ENCODE measurements at regions not wholly inside any gene's neighbourhood (a gene's known extent, or its start where the extent isn't known, plus 50 kb on each side); places are given as distances from the start of the nearest gene placed in this dataset.

- H3K4me1 ChIP-seq, result peaks cover 26 to 77% (median 69%) of the 10 kb centered on the region in 10 experiments
- no peak for TF ChIP-seq Cebpa-rat (IDR thresholded peaks at IDR 0.05)
- H3K27ac ChIP-seq, result peak overlapping the region in 4 of 11 experiments; percentile 2 to 95 (median 21); a peak in 4 of 22 replicates
- no peaks in the 10 kb centered on the region for H3K36me3 ChIP-seq
- peaks cover 0 to 8% (median 0%) of the 10 kb centered on the region in 11 experiments; a peak in 3 of 22 replicates for H3K9me3 ChIP-seq (replicated peaks in 1 of 11)
- no peak overlapping the region for H3K4me3 ChIP-seq
- no peak overlapping the region; a peak in 1 of 22 replicates for H3K9ac ChIP-seq
- H3K27me3 ChIP-seq, result no peaks in the 10 kb centered on the region
- peak overlapping the region in 10 of 11 experiments; percentile 30 to 87 (median 76); a peak in 19 of 22 replicates for H3K4me2 ChIP-seq
- H4K20me1 ChIP-seq, result no peaks in the 10 kb centered on the region
These were observed 296.7 kb downstream of the CSNK1G3 start for GRCh38 chr5:123808461-123809380.

DNA sequence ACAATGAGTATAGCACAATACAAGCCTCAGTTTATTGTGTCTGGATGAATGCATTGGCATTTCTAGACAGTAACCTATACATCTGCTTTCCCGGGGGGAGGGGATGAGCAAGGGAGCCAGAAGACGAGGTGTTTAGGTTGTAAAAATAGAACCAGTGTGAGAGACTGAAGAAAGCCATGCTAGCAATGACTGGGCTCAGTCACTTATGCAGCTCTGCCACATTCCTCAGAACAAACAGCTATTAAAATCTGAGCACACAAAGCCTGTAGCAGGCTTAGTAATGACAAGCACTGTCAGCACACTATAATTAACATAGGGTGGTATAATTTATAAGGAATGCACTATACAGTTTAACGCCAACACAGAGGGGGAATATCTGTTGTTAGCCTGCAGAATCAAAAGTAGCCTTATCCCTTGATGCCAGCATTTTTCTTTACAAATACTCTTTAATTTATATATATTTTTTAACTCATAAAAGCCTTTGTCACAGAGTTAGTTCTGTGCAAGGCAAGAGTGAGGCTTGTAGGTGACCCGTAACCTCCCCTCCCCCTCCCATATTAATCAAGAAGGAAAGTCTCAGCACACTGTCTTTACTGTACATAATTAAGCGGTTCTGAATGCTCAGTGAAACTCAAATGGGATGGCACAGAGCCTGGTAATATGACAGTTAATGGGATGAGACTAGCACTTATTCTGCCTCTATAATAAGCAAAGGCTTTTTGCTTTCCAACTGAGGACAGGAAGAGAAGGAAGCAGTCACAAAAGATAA lies 295.4 kb downstream of the CSNK1G3 start:
- peaks cover 20 to 64% (median 55%) of the 10 kb centered on the region in 10 experiments for H3K4me1 ChIP-seq
- peaks cover 0 to 8% (median 0%) of the 10 kb centered on the region in 11 experiments; a peak in 3 of 22 replicates for H3K9me3 ChIP-seq (replicated peaks in 1 of 11)
- H3K4me3 ChIP-seq, result no peak overlapping the region
- no peak for TF ChIP-seq Cebpa-rat (IDR thresholded peaks at IDR 0.05)
- H3K27me3 ChIP-seq, result no peaks in the 10 kb centered on the region
- H3K4me2 ChIP-seq, result peak overlapping the region in 8 of 11 experiments; percentile 54 to 87 (median 78); a peak in 16 of 22 replicates
- peak overlapping the region in 3 of 11 experiments; percentile 1 to 95 (median 16); a peak in 2 of 22 replicates for H3K27ac ChIP-seq
- H3K9ac ChIP-seq, result no peak overlapping the region
- H4K20me1 ChIP-seq, result no peaks in the 10 kb centered on the region
- no peaks in the 10 kb centered on the region for H3K36me3 ChIP-seq

- Histone ChIP-seq H4K20me1 (no peaks in the 10 kb centered on the region), H3K4me3 (no peak overlapping the region), H3K4me2 (peak overlapping the region in 6 of 11 experiments; percentile 54 to 87 (median 77); a peak in 9 of 22 replicates), H3K27me3 (no peaks in the 10 kb centered on the region), H3K9ac (no peak overlapping the region), H3K9me3 (replicated peaks in 1 of 11) (peaks cover 0 to 8% (median 0%) of the 10 kb centered on the region in 11 experiments; a peak in 3 of 22 replicates), H3K4me1 (peaks cover 20 to 57% (median 48%) of the 10 kb centered on the region in 10 experiments), H3K27ac (0 out of 22 replicates have a peak overlapping the region, but pooled peaks of 1 of the 11 experiments have one; percentile 1), H3K36me3 (no peaks in the 10 kb centered on the region)
- no peak for TF ChIP-seq Cebpa-rat (IDR thresholded peaks at IDR 0.05)
These were observed 294.7 kb downstream of the CSNK1G3 start for GRCh38 chr5:123806644-123807043.

- TF ChIP-seq Cebpa-rat (IDR thresholded peaks at IDR 0.05), result no peak
- no peaks in the 10 kb centered on the region for H3K27me3 ChIP-seq
These were observed 293.3 kb downstream of the CSNK1G3 start for GRCh38 chr5:123805300-123805699.

GRCh38 chr5:123803359-123803758 lies 291.4 kb downstream of the CSNK1G3 start:
- H4K20me1 ChIP-seq, result no peaks in the 10 kb centered on the region
- H3K4me2 ChIP-seq, result no peak overlapping the region
- peaks cover 0 to 24% (median 15%) of the 10 kb centered on the region in 10 experiments; a peak in 16 of 20 replicates for H3K4me1 ChIP-seq
- H3K9me3 ChIP-seq (replicated peaks in 1 of 11), result peaks cover 0 to 8% (median 0%) of the 10 kb centered on the region in 11 experiments; a peak in 4 of 22 replicates
- H3K27ac ChIP-seq, result no peak overlapping the region
- no peaks in the 10 kb centered on the region for H3K27me3 ChIP-seq
- TF ChIP-seq Cebpa-rat (IDR thresholded peaks at IDR 0.05), result no peak
- H3K9ac ChIP-seq, result no peak overlapping the region
- no peak overlapping the region for H3K4me3 ChIP-seq
- H3K36me3 ChIP-seq, result no peaks in the 10 kb centered on the region

More at GRCh38 chr5:123805300-123805699, 293.3 kb downstream of the CSNK1G3 start:
- H3K9ac ChIP-seq, result no peak overlapping the region
- H3K4me2 ChIP-seq, result no peak overlapping the region
- H3K4me3 ChIP-seq, result no peak overlapping the region
- H4K20me1 ChIP-seq, result no peaks in the 10 kb centered on the region
- peaks cover 8 to 43% (median 34%) of the 10 kb centered on the region in 10 experiments for H3K4me1 ChIP-seq
- H3K9me3 ChIP-seq (replicated peaks in 1 of 11), result peaks cover 0 to 8% (median 0%) of the 10 kb centered on the region in 11 experiments; a peak in 3 of 22 replicates
- H3K27ac ChIP-seq, result no peak overlapping the region
- no peaks in the 10 kb centered on the region for H3K36me3 ChIP-seq

DNA sequence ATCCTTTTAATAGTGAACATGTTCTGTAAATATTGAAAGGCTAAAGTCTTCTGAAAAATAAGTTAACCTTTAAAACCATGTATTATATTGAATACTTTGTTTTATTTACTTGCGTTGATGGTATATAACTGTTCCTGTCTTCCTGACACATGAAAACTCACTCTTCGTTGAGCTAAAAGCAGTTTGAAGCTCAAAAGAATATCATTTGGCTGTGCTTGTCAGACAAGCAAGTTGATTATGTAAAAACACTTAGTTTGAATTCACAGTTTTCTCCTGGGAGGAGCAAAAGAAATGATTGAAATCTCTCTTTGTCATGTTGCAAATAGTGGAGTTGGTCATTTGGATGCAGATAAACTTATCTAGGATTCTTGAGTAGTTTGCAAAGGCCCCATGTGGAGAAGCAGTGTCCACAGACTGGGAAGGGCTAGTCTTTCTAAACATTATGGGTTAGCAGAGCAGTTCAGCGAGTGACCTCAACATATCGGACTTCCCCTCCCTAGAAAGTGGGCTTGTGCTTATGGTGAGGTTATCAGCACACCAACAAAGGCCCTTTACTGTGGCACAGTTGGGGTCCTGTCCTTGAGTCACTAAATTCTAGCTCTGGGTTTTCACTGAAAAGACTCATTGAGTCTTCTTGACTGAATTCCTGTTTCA lies 290.4 kb downstream of the CSNK1G3 start:
- no peak overlapping the region for H3K4me2 ChIP-seq
- H3K36me3 ChIP-seq, result no peaks in the 10 kb centered on the region

DNA sequence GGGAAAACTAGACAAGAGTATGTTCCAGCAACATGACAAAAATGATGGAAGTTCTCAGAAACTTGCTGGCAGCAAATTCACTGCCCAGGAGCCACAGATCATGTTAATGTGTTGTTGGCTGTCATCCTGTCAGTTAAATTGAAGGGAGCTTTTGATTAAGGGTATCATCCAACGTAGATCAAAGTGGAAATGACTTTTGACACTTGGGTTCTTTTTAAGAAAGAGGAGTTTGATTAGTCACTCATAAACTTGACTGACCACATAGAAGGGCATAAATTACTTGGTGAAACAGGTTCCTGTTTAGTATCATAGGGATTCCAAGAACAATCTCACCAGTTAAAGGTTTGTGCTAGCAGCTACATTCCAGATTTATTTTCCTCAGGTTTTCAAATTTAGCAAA lies 288.7 kb downstream of the CSNK1G3 start:
- H3K4me2 ChIP-seq, result no peak overlapping the region
- H3K4me1 ChIP-seq, result peaks cover 0 to 4% (median 0%) of the 10 kb centered on the region in 10 experiments; a peak in 1 of 20 replicates
- no peak for TF ChIP-seq Cebpa-rat (IDR thresholded peaks at IDR 0.05)
- no peak overlapping the region for H3K9ac ChIP-seq
- H3K4me3 ChIP-seq, result no peak overlapping the region
- no peaks in the 10 kb centered on the region for H3K27me3 ChIP-seq
- peaks cover 0 to 9% (median 0%) of the 10 kb centered on the region in 11 experiments; a peak in 6 of 22 replicates for H3K9me3 ChIP-seq (replicated peaks in 1 of 11)
- H4K20me1 ChIP-seq, result no peaks in the 10 kb centered on the region
- no peaks in the 10 kb centered on the region for H3K36me3 ChIP-seq
- H3K27ac ChIP-seq, result no peak overlapping the region

More for the DNA sequence above, 290.4 kb downstream of the CSNK1G3 start:
- H3K9me3 ChIP-seq (replicated peaks in 1 of 11), result peaks cover 0 to 8% (median 0%) of the 10 kb centered on the region in 11 experiments; a peak in 4 of 22 replicates
- H3K4me3 ChIP-seq, result no peak overlapping the region
- TF ChIP-seq Cebpa-rat (IDR thresholded peaks at IDR 0.05), result no peak
- H4K20me1 ChIP-seq, result no peaks in the 10 kb centered on the region
- no peak overlapping the region for H3K9ac ChIP-seq
- peaks cover 0 to 14% (median 6%) of the 10 kb centered on the region in 10 experiments; a peak in 15 of 20 replicates for H3K4me1 ChIP-seq
- H3K27ac ChIP-seq, result no peak overlapping the region
- no peaks in the 10 kb centered on the region for H3K27me3 ChIP-seq

GRCh38 chr5:123795688-123796087 lies 283.7 kb downstream of the CSNK1G3 start:
- Histone ChIP-seq H4K20me1 (no peaks in the 10 kb centered on the region), H3K27me3 (no peaks in the 10 kb centered on the region), H3K9me3 (replicated peaks in 1 of 11) (peaks cover 0 to 13% (median 1%) of the 10 kb centered on the region in 11 experiments; a peak in 11 of 22 replicates), H3K4me2 (no peak overlapping the region), H3K4me3 (no peak overlapping the region), H3K9ac (no peak overlapping the region), H3K4me1 (no peaks in the 10 kb centered on the region), H3K36me3 (no peaks in the 10 kb centered on the region), H3K27ac (no peak overlapping the region)
- TF ChIP-seq Cebpa-rat (IDR thresholded peaks at IDR 0.05), result no peak
